GM12878 (cell line): ENCODE measurements at regions not wholly inside any gene's neighbourhood (a gene's known extent, or its start where the extent isn't known, plus 50 kb on each side); places are given as distances from the start of the nearest gene placed in this dataset.

Source experiments
- ATAC-seq: fragments of 200-7000 bp; cut with Tn5 transposase; 3 replicates; pipeline ENCODE4 v1.9.1; 2020; ENCODE audit warnings: mild to moderate bottlenecking, moderate library complexity
- BruUV-seq: library from RNA; stranded (reverse); fragments of 400-500 nt; replicated peaks from 2 replicates; lab custom pipeline; 2021; lab: Mats Ljungman, UMichigan
- CTCF ChIA-PET: fragments of 300-600 bp; sonication (Branson Sonifier 250); formaldehyde crosslinking; extraction: SDS; loops from one replicate; lab custom pipeline; 2021; ENCODE audit warnings: inconsistent platforms; lab: Yijun Ruan, JAX
- POLR2A ChIA-PET: fragments of 350-600 bp; formaldehyde crosslinking; extraction: SDS; loops from one replicate; lab custom pipeline; 2021; ENCODE audit warnings: inconsistent platforms; lab: Charles Lee
- RAD21 ChIA-PET: fragments of 300-600 bp; sonication (Branson Sonifier 250); formaldehyde crosslinking; loops from one replicate; lab custom pipeline; 2023; ENCODE audit warnings: antibody characterized with exemption; ENCODE audit not compliant: unreplicated experiment; lab: Charles Lee
- SMC1A ChIA-PET: fragments of 300-600 bp; sonication (Branson Sonifier 250); formaldehyde crosslinking; loops from one replicate; lab custom pipeline; 2023; ENCODE audit not compliant: unreplicated experiment, uncharacterized antibody; lab: Charles Lee
- DNase-seq: peaks from one replicate; pipeline ENCODE4 v3.0.0-alpha.2; 2011; ENCODE audit warnings: low read depth, low spot score
- FAIRE-seq: peaks from 3 replicates; lab custom pipeline; 2011; peaks lifted over from hg19 to GRCh38; lab: Jason Lieb, UNC
- H2AFZ ChIP-seq: 2 replicates; pipeline ENCODE4 v1.6.0; 2011; ENCODE audit warnings: low read depth, low read length, control low read depth; ENCODE audit not compliant: control insufficient read depth
- H3K27ac ChIP-seq: 2 replicates; pipeline ENCODE4 v1.5.1; 2011; ENCODE audit warnings: control low read depth; ENCODE audit not compliant: control insufficient read depth, insufficient read depth
- H3K27me3 ChIP-seq, 2 experiments: replicated peaks in 1 of 2; 2 replicates each; pipeline versions ENCODE4 v1.6.0 to v1.6.1; 2011; ENCODE audit warnings: low read length in 1 of 2; ENCODE audit not compliant: control insufficient read depth in 2 of 2, insufficient read depth in 2 of 2
- H3K36me3 ChIP-seq, 2 experiments: 2 replicates each; pipeline ENCODE4 v1.5.1; 2011; ENCODE audit warnings: low read length in 1 of 2; ENCODE audit not compliant: control insufficient read depth in 2 of 2, insufficient read depth in 2 of 2
- H3K4me1 ChIP-seq: 2 replicates; pipeline ENCODE4 v1.6.1; 2011; ENCODE audit warnings: mild to moderate bottlenecking, low read length, moderate library complexity, mixed read lengths; ENCODE audit not compliant: control insufficient read depth, insufficient read depth
- H3K4me2 ChIP-seq: 2 replicates; pipeline ENCODE4 v1.6.0; 2011; ENCODE audit warnings: control low read depth; ENCODE audit not compliant: control insufficient read depth, insufficient read depth
- H3K4me3 ChIP-seq: fragments of 200-600 bp; sonication (generic); 2 replicates; pipeline ENCODE4 v1.5.1; 2016
- H3K79me2 ChIP-seq: 2 replicates; pipeline ENCODE4 v1.6.0; 2011; ENCODE audit warnings: low read length; ENCODE audit not compliant: control insufficient read depth, insufficient read depth
- H3K9ac ChIP-seq: 2 replicates; pipeline ENCODE4 v1.8.0; 2011; ENCODE audit warnings: low read length, control low read depth, mixed read lengths; ENCODE audit not compliant: control insufficient read depth, insufficient read depth
- H3K9me3 ChIP-seq: replicated peaks from 3 replicates; pipeline ENCODE4 v1.5.1; 2011; ENCODE audit warnings: mild to moderate bottlenecking, low read length; ENCODE audit not compliant: control insufficient read depth, insufficient read depth
- H4K20me1 ChIP-seq: 2 replicates; pipeline ENCODE4 v1.6.0; 2011; ENCODE audit not compliant: control insufficient read depth, insufficient read depth
- CTCF ChIP-seq, 3 experiments: IDR thresholded peaks in 2 of 3; conservative IDR thresholded peaks in 1 of 3; 2 replicates each; pipeline ENCODE4 v1.5.1; 2011; ENCODE audit warnings: low read depth in 3 of 3, low read length in 3 of 3, mild to moderate bottlenecking in 3 of 3, control low read depth in 2 of 3, moderate library complexity in 2 of 3, inconsistent platforms in 1 of 3, mixed read lengths in 1 of 3; ENCODE audit not compliant: control insufficient read depth in 2 of 3, insufficient read depth in 1 of 3; ENCODE audit errors: extremely low read depth in 1 of 3
- E4F1 ChIP-seq: fragments of 450-650 bp; IDR thresholded peaks from 2 replicates; pipeline ENCODE4 v1.6.1; 2018; ENCODE audit warnings: borderline replicate concordance, mild to moderate bottlenecking; ENCODE audit not compliant: partially characterized antibody
- FOXK2 ChIP-seq: fragments of 450-650 bp; IDR thresholded peaks from 2 replicates; pipeline ENCODE4 v1.6.1; 2017; ENCODE audit warnings: mild to moderate bottlenecking, moderate library complexity
- MTA3 ChIP-seq: IDR thresholded peaks from 2 replicates; pipeline ENCODE4 v1.6.1; 2012; ENCODE audit warnings: low read length, inconsistent platforms, borderline replicate concordance
- MXI1 ChIP-seq: fragments of 150-350 bp; IDR thresholded peaks from 2 replicates; pipeline ENCODE4 v1.6.1; 2011; ENCODE audit warnings: low read depth, mild to moderate bottlenecking, inconsistent platforms, low read length, improper control_type of control experiment
- MYC ChIP-seq: IDR thresholded peaks from 2 replicates; pipeline ENCODE4 v1.6.1; 2011; ENCODE audit warnings: mild to moderate bottlenecking, low read length, moderate library complexity, inconsistent platforms; ENCODE audit not compliant: insufficient read depth, insufficient replicate concordance, insufficient read length, severe bottlenecking
- RAD51 ChIP-seq: fragments of 450-650 bp; IDR thresholded peaks from 2 replicates; pipeline ENCODE4 v1.6.1; 2016; ENCODE audit warnings: moderate library complexity, mild to moderate bottlenecking, inconsistent platforms
- SMAD5 ChIP-seq: IDR thresholded peaks from 2 replicates; pipeline ENCODE4 v1.6.1; 2016; ENCODE audit warnings: antibody characterized with exemption, low read depth
- ZNF592 ChIP-seq: fragments of 450-650 bp; IDR thresholded peaks from 2 replicates; pipeline ENCODE4 v1.6.1; 2017; ENCODE audit warnings: mild to moderate bottlenecking, moderate library complexity
- WGBS: methylation state at CpG from one replicate; pipeline ENCODE4 v1.1.6; 2016; ENCODE audit warnings: low lambda C conversion rate; ENCODE audit not compliant: insufficient replicate concordance, insufficient coverage; ENCODE audit errors: missing lambda C conversion rate; 5-methylcytosine and 5-hydroxymethylcytosine counted together
- in situ Hi-C: fragments of 300-500 bp; cut with MboI; formaldehyde crosslinking; loops from 9 replicates; pipeline ENCODE4 v1.14.3; 2018; ENCODE audit warnings: mixed read lengths
- intact Hi-C: fragments of 100-400 bp; cut with micrococcal nuclease; formaldehyde crosslinking; loops from one replicate; pipeline ENCODE4 v1.14.2; 2022; ENCODE audit not compliant: unreplicated experiment

GRCh38 chr3:94459167-94459566 is 396.3 kb downstream of the NSUN3 start (continued):
- no peak for TF ChIP-seq ZNF592

GRCh38 chr3:94460931-94461330 is 398.1 kb downstream of the NSUN3 start:
- ChIA-PET RAD21 (no interaction called here), POLR2A (no interaction called here), CTCF (no interaction called here), SMC1A (no interaction called here)
- no peak overlapping the region for H3K4me2 ChIP-seq
- no peaks in the 10 kb centered on the region for H3K79me2 ChIP-seq
- no peak overlapping the region for H2AFZ ChIP-seq
- intact Hi-C loops (no loop called here), in situ Hi-C loops (loop anchor here (25.0 kb wide), 1 partner anchor 99 kb away; no protein-coding TSS in a partner anchor)
- H3K36me3 ChIP-seq: no peaks in the 10 kb centered on the region
- no peak overlapping the region for H3K9ac ChIP-seq
- no peak for DNase-seq
- H3K27me3 ChIP-seq: no peaks in the 10 kb centered on the region
- no peak overlapping the region for H3K27ac ChIP-seq
- ATAC-seq: no peak
- H3K9me3 ChIP-seq: no peaks in the 10 kb centered on the region
- BruUV-seq: no TSS peak
- FAIRE-seq: no peak
- no peak overlapping the region for H3K4me3 ChIP-seq
- no peaks in the 10 kb centered on the region for H4K20me1 ChIP-seq
- WGBS: 29% methylated on average over 3 of the region's 3 CpGs
- no peaks in the 10 kb centered on the region for H3K4me1 ChIP-seq
- TF ChIP-seq CTCF (IDR thresholded peaks at IDR 0.05 in 2 of 3, conservative IDR thresholded peaks at IDR 0.05 in 1 of 3; ENCODE audit: control insufficient read depth in 2 of 3, extremely low read depth in 1 of 3, insufficient read depth in 1 of 3, low read depth in 3 of 3, low read length in 3 of 3) (no peak), E4F1 (no peak), ZNF592 (no peak), SMAD5 (no peak), MYC (no peak), RAD51 (no peak), MTA3 (no peak), FOXK2 (no peak), MXI1 (no peak)
